ENCODE measurements at regions not wholly inside any gene's neighbourhood (a gene's known extent, or its start where the extent isn't known, plus 50 kb on each side); places are given as distances from the start of the nearest gene placed in this dataset.
"Not testable (repeated sequence)": the region's sequence is repeated elsewhere in the genome, so short reads cannot be mapped to it uniquely, and the experiment has no call there.

- WGBS (ENCODE audit: extremely low coverage, insufficient coverage, insufficient read length): no CpG with 5 or more reads among the region's 1 CpG
- H3K23ac ChIP-seq (ENCODE audit: low read length): no peak overlapping the region
These were observed 93.2 kb downstream of the ZNF680 start for GRCh38 chr7:64469673-64470072.

GRCh38 chr7:64465551-64465950 lies 97.3 kb downstream of the ZNF680 start:
- Histone ChIP-seq H3K79me2 (ENCODE audit: control insufficient read depth, insufficient read depth, low read length, poor library complexity) (no peaks in the 10 kb centered on the region), H4K91ac (ENCODE audit: low read depth, low read length) (no peak overlapping the region), H3K9ac (ENCODE audit: low read length) (no peak overlapping the region), H3K23ac (ENCODE audit: low read length) (no peak overlapping the region), H3K27me3 (ENCODE audit: insufficient read depth, low read length) (no peaks in the 10 kb centered on the region), H2BK120ac (ENCODE audit: insufficient read depth, low read length, poor library complexity) (no peak overlapping the region), H3K4me1 (ENCODE audit: control insufficient read depth in 1 of 2, insufficient read depth in 2 of 2, low read length in 2 of 2) (no peaks in the 10 kb centered on the region), H2AK5ac (ENCODE audit: low read length) (no peak overlapping the region), H2BK12ac (ENCODE audit: low read length) (no peak overlapping the region), H3K4me3 (ENCODE audit: low read depth, low read length) (no peak overlapping the region), H4K8ac (ENCODE audit: low read depth, low read length) (no peak overlapping the region), H2AFZ (ENCODE audit: insufficient read depth, low read length, poor library complexity) (no peak overlapping the region), H2BK5ac (ENCODE audit: low read depth, low read length, poor library complexity) (no peak overlapping the region), H3K36me3 (ENCODE audit: control insufficient read depth in 1 of 2, insufficient read depth in 2 of 2, low read length in 2 of 2) (no peaks in the 10 kb centered on the region), H3K4ac (ENCODE audit: low read depth, low read length) (no peak overlapping the region), H3K14ac (ENCODE audit: low read length) (no peak overlapping the region), H3K4me2 (ENCODE audit: low read length) (no peak overlapping the region), H3K27ac (ENCODE audit: low read depth, low read length) (no peak overlapping the region), H3K79me1 (ENCODE audit: low read length) (no peaks in the 10 kb centered on the region), H3K9me3 (ENCODE audit: insufficient read depth, low read depth, low read length) (peaks cover 10% of the 10 kb centered on the region), H3K18ac (ENCODE audit: low read length) (no peak overlapping the region), H4K12ac (ENCODE audit: low read depth, low read length) (no peak overlapping the region)
- DNase-seq: peak; percentile 72 to 82
- WGBS (ENCODE audit: extremely low coverage, insufficient coverage, insufficient read length): no CpG with 5 or more reads among the region's 1 CpG

More at GRCh38 chr7:64469673-64470072, 93.2 kb downstream of the ZNF680 start:
- no peak overlapping the region for H2BK5ac ChIP-seq (ENCODE audit: low read depth, low read length, poor library complexity)
- peaks cover 2% of the 10 kb centered on the region for H3K9me3 ChIP-seq (ENCODE audit: insufficient read depth, low read depth, low read length)
- H3K9ac ChIP-seq (ENCODE audit: low read length): no peak overlapping the region
- no peak overlapping the region for H3K4me2 ChIP-seq (ENCODE audit: low read length)
- no peak overlapping the region for H3K18ac ChIP-seq (ENCODE audit: low read length)
- no peaks in the 10 kb centered on the region for H3K36me3 ChIP-seq (ENCODE audit: control insufficient read depth in 1 of 2, insufficient read depth in 2 of 2, low read length in 2 of 2)
- no peaks in the 10 kb centered on the region for H3K79me2 ChIP-seq (ENCODE audit: control insufficient read depth, insufficient read depth, low read length, poor library complexity)
- DNase-seq: no peak
- H4K8ac ChIP-seq (ENCODE audit: low read depth, low read length): no peak overlapping the region
- no peak overlapping the region for H2BK120ac ChIP-seq (ENCODE audit: insufficient read depth, low read length, poor library complexity)
- no peaks in the 10 kb centered on the region for H3K79me1 ChIP-seq (ENCODE audit: low read length)
- no peak overlapping the region for H3K27ac ChIP-seq (ENCODE audit: low read depth, low read length)
- H2AFZ ChIP-seq (ENCODE audit: insufficient read depth, low read length, poor library complexity): no peak overlapping the region
- H3K4me3 ChIP-seq (ENCODE audit: low read depth, low read length): no peak overlapping the region
- no peaks in the 10 kb centered on the region for H3K27me3 ChIP-seq (ENCODE audit: insufficient read depth, low read length)
- H3K4me1 ChIP-seq (ENCODE audit: control insufficient read depth in 1 of 2, insufficient read depth in 2 of 2, low read length in 2 of 2): no peaks in the 10 kb centered on the region
- H2BK12ac ChIP-seq (ENCODE audit: low read length): no peak overlapping the region
- no peak overlapping the region for H2AK5ac ChIP-seq (ENCODE audit: low read length)
- no peak overlapping the region for H3K14ac ChIP-seq (ENCODE audit: low read length)
- H4K12ac ChIP-seq (ENCODE audit: low read depth, low read length): no peak overlapping the region
- H3K4ac ChIP-seq (ENCODE audit: low read depth, low read length): no peak overlapping the region
- H4K91ac ChIP-seq (ENCODE audit: low read depth, low read length): no peak overlapping the region

- no peak overlapping the region for H3K23ac ChIP-seq (ENCODE audit: low read length)
- H3K27ac ChIP-seq (ENCODE audit: low read depth, low read length): no peak overlapping the region
- peaks cover 10% of the 10 kb centered on the region for H3K9me3 ChIP-seq (ENCODE audit: insufficient read depth, low read depth, low read length)
- no peak overlapping the region for H2BK12ac ChIP-seq (ENCODE audit: low read length)
- H2BK5ac ChIP-seq (ENCODE audit: low read depth, low read length, poor library complexity): no peak overlapping the region
- no peaks in the 10 kb centered on the region for H3K79me2 ChIP-seq (ENCODE audit: control insufficient read depth, insufficient read depth, low read length, poor library complexity)
- H3K4ac ChIP-seq (ENCODE audit: low read depth, low read length): no peak overlapping the region
- no peak overlapping the region for H2BK120ac ChIP-seq (ENCODE audit: insufficient read depth, low read length, poor library complexity)
- no peak overlapping the region for H3K14ac ChIP-seq (ENCODE audit: low read length)
- no peak overlapping the region for H4K91ac ChIP-seq (ENCODE audit: low read depth, low read length)
- H4K8ac ChIP-seq (ENCODE audit: low read depth, low read length): no peak overlapping the region
- no peak overlapping the region for H4K12ac ChIP-seq (ENCODE audit: low read depth, low read length)
- no CpG with 5 or more reads among the region's 38 CpGs for WGBS (ENCODE audit: extremely low coverage, insufficient coverage, insufficient read length)
- H3K27me3 ChIP-seq (ENCODE audit: insufficient read depth, low read length): no peaks in the 10 kb centered on the region
- no peak overlapping the region for H3K4me2 ChIP-seq (ENCODE audit: low read length)
- no peaks in the 10 kb centered on the region for H3K79me1 ChIP-seq (ENCODE audit: low read length)
- no peak overlapping the region for H3K9ac ChIP-seq (ENCODE audit: low read length)
- no peak overlapping the region for H3K4me3 ChIP-seq (ENCODE audit: low read depth, low read length)
- H3K18ac ChIP-seq (ENCODE audit: low read length): no peak overlapping the region
- no peak overlapping the region for H2AFZ ChIP-seq (ENCODE audit: insufficient read depth, low read length, poor library complexity)
- no peaks in the 10 kb centered on the region for H3K36me3 ChIP-seq (ENCODE audit: control insufficient read depth in 1 of 2, insufficient read depth in 2 of 2, low read length in 2 of 2)
- H3K4me1 ChIP-seq (ENCODE audit: control insufficient read depth in 1 of 2, insufficient read depth in 2 of 2, low read length in 2 of 2): no peaks in the 10 kb centered on the region
- no peak for DNase-seq
- no peak overlapping the region for H2AK5ac ChIP-seq (ENCODE audit: low read length)
These were observed 99.1 kb downstream of the ZNF680 start for GRCh38 chr7:64463636-64464375.

GRCh38 chr7:64459858-64460257 lies 103.0 kb downstream of the ZNF680 start:
- not testable (repeated sequence) for DNase-seq; H3K4me3 ChIP-seq (ENCODE audit: low read depth, low read length); H2BK12ac ChIP-seq (ENCODE audit: low read length); H3K18ac ChIP-seq (ENCODE audit: low read length); H3K36me3 ChIP-seq (ENCODE audit: control insufficient read depth in 1 of 2, insufficient read depth in 2 of 2, low read length in 2 of 2); H4K8ac ChIP-seq (ENCODE audit: low read depth, low read length); H2AK5ac ChIP-seq (ENCODE audit: low read length); H3K4me2 ChIP-seq (ENCODE audit: low read length); H2BK5ac ChIP-seq (ENCODE audit: low read depth, low read length, poor library complexity); H3K27ac ChIP-seq (ENCODE audit: low read depth, low read length); H3K27me3 ChIP-seq (ENCODE audit: insufficient read depth, low read length); H3K79me1 ChIP-seq (ENCODE audit: low read length); H3K14ac ChIP-seq (ENCODE audit: low read length); H2BK120ac ChIP-seq (ENCODE audit: insufficient read depth, low read length, poor library complexity); H4K12ac ChIP-seq (ENCODE audit: low read depth, low read length); H2AFZ ChIP-seq (ENCODE audit: insufficient read depth, low read length, poor library complexity); H3K23ac ChIP-seq (ENCODE audit: low read length); H3K9ac ChIP-seq (ENCODE audit: low read length); H3K79me2 ChIP-seq (ENCODE audit: control insufficient read depth, insufficient read depth, low read length, poor library complexity); H3K9me3 ChIP-seq (ENCODE audit: insufficient read depth, low read depth, low read length); H3K4me1 ChIP-seq (ENCODE audit: control insufficient read depth in 1 of 2, insufficient read depth in 2 of 2, low read length in 2 of 2); H4K91ac ChIP-seq (ENCODE audit: low read depth, low read length); H3K4ac ChIP-seq (ENCODE audit: low read depth, low read length)
- no CpG with 5 or more reads among the region's 5 CpGs for WGBS (ENCODE audit: extremely low coverage, insufficient coverage, insufficient read length)
